ENCODE measurements at regions not wholly inside any gene's neighbourhood (a gene's known extent, or its start where the extent isn't known, plus 50 kb on each side); places are given as distances from the start of the nearest gene placed in this dataset.

GRCh38 chr17:72282439-72283029 lies 161.7 kb downstream of the SOX9 start:
- peaks cover 15% of the 10 kb centered on the region for H3K27me3 ChIP-seq (ENCODE audit: control insufficient read depth, insufficient read depth, low read length, poor library complexity, severe bottlenecking)
- no peaks in the 10 kb centered on the region for H3K4me1 ChIP-seq (ENCODE audit: control insufficient read depth, insufficient read depth, low read length)
- Mint-ChIP-seq H3K27me3 (ENCODE audit: insufficient read depth) (peaks cover 30% of the 10 kb centered on the region), H3K4me3 (no peak overlapping the region), H3K36me3 (ENCODE audit: low read depth) (no peaks in the 10 kb centered on the region), H3K9me3 (no peaks in the 10 kb centered on the region), H3K4me1 (peaks cover 5% of the 10 kb centered on the region), H3K27ac (no peak overlapping the region)
- H3K4me3 ChIP-seq (ENCODE audit: low read length) = no peak overlapping the region
- H3K9me3 ChIP-seq (ENCODE audit: control insufficient read depth, low read length) = no peaks in the 10 kb centered on the region
- no peak for TF ChIP-seq CTCF (conservative IDR thresholded peaks at IDR 0.05)
- DNase-seq = no peak
- whole genome bisulfite sequencing, 2 experiments (ENCODE audit: insufficient coverage in 1 of 2, insufficient read length in 1 of 2) = 79 to 95% methylated on average over 2 to 3 of the region's 3 CpGs
- no peak overlapping the region for H3K9ac ChIP-seq (ENCODE audit: extremely low read depth, low read length, poor library complexity, severe bottlenecking)
- no peaks in the 10 kb centered on the region for H3K36me3 ChIP-seq (ENCODE audit: control insufficient read depth, insufficient read depth, low read length)
- H3K27ac ChIP-seq (ENCODE audit: low read depth, low read length) = no peak overlapping the region

- Histone ChIP-seq H3K36me3 (ENCODE audit: control insufficient read depth, insufficient read depth, low read length) (no peaks in the 10 kb centered on the region), H3K4me1 (ENCODE audit: control insufficient read depth, insufficient read depth, low read length) (no peaks in the 10 kb centered on the region), H3K9me3 (ENCODE audit: control insufficient read depth, low read length) (no peaks in the 10 kb centered on the region), H3K27ac (ENCODE audit: low read depth, low read length) (no peak overlapping the region), H3K9ac (ENCODE audit: extremely low read depth, low read length, poor library complexity, severe bottlenecking) (no peak overlapping the region), H3K4me3 (ENCODE audit: low read length) (no peak overlapping the region), H3K27me3 (ENCODE audit: control insufficient read depth, insufficient read depth, low read length, poor library complexity, severe bottlenecking) (peaks cover 15% of the 10 kb centered on the region)
- H3K36me3 Mint-ChIP-seq (ENCODE audit: low read depth) = no peaks in the 10 kb centered on the region
- H3K9me3 Mint-ChIP-seq = no peaks in the 10 kb centered on the region
- peaks cover 5% of the 10 kb centered on the region for H3K4me1 Mint-ChIP-seq
- DNase-seq = no peak
- H3K27me3 Mint-ChIP-seq (ENCODE audit: insufficient read depth) = peaks cover 29% of the 10 kb centered on the region
- TF ChIP-seq CTCF (conservative IDR thresholded peaks at IDR 0.05) = no peak
- no peak overlapping the region for H3K4me3 Mint-ChIP-seq
- H3K27ac Mint-ChIP-seq = no peak overlapping the region
- 78 to 89% methylated on average over 2 to 4 of the region's 4 CpGs for WGBS, 2 experiments (ENCODE audit: insufficient coverage in 1 of 2, insufficient read length in 1 of 2)
Measured at GRCh38 chr17:72284806-72285205, 164.0 kb downstream of the SOX9 start.

GRCh38 chr17:72287586-72287985 lies 166.8 kb downstream of the SOX9 start:
- Mint-ChIP-seq H3K27ac (no peak overlapping the region), H3K4me3 (no peak overlapping the region), H3K4me1 (peaks cover 8% of the 10 kb centered on the region), H3K36me3 (ENCODE audit: low read depth) (no peaks in the 10 kb centered on the region), H3K27me3 (ENCODE audit: insufficient read depth) (peaks cover 24% of the 10 kb centered on the region), H3K9me3 (no peaks in the 10 kb centered on the region)
- H3K27ac ChIP-seq (ENCODE audit: low read depth, low read length) = no peak overlapping the region
- TF ChIP-seq CTCF (conservative IDR thresholded peaks at IDR 0.05) = no peak
- H3K9me3 ChIP-seq (ENCODE audit: control insufficient read depth, low read length) = no peaks in the 10 kb centered on the region
- H3K4me3 ChIP-seq (ENCODE audit: low read length) = no peak overlapping the region
- no peak for DNase-seq
- WGBS, 2 experiments (ENCODE audit: insufficient coverage in 1 of 2, insufficient read length in 1 of 2) = 95 to 100% methylated on average over 4 of the region's 4 CpGs
- no peaks in the 10 kb centered on the region for H3K36me3 ChIP-seq (ENCODE audit: control insufficient read depth, insufficient read depth, low read length)
- no peaks in the 10 kb centered on the region for H3K4me1 ChIP-seq (ENCODE audit: control insufficient read depth, insufficient read depth, low read length)
- H3K9ac ChIP-seq (ENCODE audit: extremely low read depth, low read length, poor library complexity, severe bottlenecking) = no peak overlapping the region
- peaks cover 15% of the 10 kb centered on the region for H3K27me3 ChIP-seq (ENCODE audit: control insufficient read depth, insufficient read depth, low read length, poor library complexity, severe bottlenecking)

Measured in endodermal cell (in vitro differentiated cells).